ENCODE measurements at regions not wholly inside any gene's neighbourhood (a gene's known extent, or its start where the extent isn't known, plus 50 kb on each side); places are given as distances from the start of the nearest gene placed in this dataset.

DNA sequence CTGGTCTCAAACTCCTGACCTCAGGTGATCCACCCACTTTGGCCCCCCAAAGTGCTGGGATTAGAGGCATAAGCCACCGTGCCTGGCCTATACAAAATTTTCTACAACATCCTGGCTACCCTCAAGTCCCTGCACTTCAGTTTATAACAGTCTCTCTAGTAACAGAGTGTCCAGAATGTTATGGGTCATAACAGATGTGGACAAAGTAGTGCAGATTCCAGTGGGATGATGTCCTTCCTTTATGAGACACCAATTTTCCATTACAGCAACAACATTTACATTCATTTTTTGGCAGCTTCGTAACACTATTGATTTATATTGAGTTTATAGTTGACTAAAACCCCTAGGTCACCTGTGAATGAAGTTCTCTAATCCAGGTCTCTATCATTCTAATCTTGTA is 429.4 kb upstream of the PTBP2 start (continued):
- TF ChIP-seq, protein P1, sequence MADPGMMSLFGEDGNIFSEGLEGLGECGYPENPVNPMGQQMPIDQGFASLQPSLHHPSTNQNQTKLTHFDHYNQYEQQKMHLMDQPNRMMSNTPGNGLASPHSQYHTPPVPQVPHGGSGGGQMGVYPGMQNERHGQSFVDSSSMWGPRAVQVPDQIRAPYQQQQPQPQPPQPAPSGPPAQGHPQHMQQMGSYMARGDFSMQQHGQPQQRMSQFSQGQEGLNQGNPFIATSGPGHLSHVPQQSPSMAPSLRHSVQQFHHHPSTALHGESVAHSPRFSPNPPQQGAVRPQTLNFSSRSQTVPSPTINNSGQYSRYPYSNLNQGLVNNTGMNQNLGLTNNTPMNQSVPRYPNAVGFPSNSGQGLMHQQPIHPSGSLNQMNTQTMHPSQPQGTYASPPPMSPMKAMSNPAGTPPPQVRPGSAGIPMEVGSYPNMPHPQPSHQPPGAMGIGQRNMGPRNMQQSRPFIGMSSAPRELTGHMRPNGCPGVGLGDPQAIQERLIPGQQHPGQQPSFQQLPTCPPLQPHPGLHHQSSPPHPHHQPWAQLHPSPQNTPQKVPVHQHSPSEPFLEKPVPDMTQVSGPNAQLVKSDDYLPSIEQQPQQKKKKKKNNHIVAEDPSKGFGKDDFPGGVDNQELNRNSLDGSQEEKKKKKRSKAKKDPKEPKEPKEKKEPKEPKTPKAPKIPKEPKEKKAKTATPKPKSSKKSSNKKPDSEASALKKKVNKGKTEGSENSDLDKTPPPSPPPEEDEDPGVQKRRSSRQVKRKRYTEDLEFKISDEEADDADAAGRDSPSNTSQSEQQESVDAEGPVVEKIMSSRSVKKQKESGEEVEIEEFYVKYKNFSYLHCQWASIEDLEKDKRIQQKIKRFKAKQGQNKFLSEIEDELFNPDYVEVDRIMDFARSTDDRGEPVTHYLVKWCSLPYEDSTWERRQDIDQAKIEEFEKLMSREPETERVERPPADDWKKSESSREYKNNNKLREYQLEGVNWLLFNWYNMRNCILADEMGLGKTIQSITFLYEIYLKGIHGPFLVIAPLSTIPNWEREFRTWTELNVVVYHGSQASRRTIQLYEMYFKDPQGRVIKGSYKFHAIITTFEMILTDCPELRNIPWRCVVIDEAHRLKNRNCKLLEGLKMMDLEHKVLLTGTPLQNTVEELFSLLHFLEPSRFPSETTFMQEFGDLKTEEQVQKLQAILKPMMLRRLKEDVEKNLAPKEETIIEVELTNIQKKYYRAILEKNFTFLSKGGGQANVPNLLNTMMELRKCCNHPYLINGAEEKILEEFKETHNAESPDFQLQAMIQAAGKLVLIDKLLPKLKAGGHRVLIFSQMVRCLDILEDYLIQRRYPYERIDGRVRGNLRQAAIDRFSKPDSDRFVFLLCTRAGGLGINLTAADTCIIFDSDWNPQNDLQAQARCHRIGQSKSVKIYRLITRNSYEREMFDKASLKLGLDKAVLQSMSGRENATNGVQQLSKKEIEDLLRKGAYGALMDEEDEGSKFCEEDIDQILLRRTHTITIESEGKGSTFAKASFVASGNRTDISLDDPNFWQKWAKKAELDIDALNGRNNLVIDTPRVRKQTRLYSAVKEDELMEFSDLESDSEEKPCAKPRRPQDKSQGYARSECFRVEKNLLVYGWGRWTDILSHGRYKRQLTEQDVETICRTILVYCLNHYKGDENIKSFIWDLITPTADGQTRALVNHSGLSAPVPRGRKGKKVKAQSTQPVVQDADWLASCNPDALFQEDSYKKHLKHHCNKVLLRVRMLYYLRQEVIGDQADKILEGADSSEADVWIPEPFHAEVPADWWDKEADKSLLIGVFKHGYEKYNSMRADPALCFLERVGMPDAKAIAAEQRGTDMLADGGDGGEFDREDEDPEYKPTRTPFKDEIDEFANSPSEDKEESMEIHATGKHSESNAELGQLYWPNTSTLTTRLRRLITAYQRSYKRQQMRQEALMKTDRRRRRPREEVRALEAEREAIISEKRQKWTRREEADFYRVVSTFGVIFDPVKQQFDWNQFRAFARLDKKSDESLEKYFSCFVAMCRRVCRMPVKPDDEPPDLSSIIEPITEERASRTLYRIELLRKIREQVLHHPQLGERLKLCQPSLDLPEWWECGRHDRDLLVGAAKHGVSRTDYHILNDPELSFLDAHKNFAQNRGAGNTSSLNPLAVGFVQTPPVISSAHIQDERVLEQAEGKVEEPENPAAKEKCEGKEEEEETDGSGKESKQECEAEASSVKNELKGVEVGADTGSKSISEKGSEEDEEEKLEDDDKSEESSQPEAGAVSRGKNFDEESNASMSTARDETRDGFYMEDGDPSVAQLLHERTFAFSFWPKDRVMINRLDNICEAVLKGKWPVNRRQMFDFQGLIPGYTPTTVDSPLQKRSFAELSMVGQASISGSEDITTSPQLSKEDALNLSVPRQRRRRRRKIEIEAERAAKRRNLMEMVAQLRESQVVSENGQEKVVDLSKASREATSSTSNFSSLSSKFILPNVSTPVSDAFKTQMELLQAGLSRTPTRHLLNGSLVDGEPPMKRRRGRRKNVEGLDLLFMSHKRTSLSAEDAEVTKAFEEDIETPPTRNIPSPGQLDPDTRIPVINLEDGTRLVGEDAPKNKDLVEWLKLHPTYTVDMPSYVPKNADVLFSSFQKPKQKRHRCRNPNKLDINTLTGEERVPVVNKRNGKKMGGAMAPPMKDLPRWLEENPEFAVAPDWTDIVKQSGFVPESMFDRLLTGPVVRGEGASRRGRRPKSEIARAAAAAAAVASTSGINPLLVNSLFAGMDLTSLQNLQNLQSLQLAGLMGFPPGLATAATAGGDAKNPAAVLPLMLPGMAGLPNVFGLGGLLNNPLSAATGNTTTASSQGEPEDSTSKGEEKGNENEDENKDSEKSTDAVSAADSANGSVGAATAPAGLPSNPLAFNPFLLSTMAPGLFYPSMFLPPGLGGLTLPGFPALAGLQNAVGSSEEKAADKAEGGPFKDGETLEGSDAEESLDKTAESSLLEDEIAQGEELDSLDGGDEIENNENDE (IDR thresholded peaks at IDR 0.05; ENCODE audit: insufficient replicate concordance, low read length) = no peak
- no peak for TF ChIP-seq SUZ12 (IDR thresholded peaks at IDR 0.05; ENCODE audit: low read length)
- TF ChIP-seq SP4 (IDR thresholded peaks at IDR 0.05; ENCODE audit: low read length) = no peak
- TF ChIP-seq CBX8 (IDR thresholded peaks at IDR 0.05; ENCODE audit: borderline replicate concordance, low read depth, low read length) = no peak

Measured in H1 (cell line).